ENCODE measurements at regions not wholly inside any gene's neighbourhood (a gene's known extent, or its start where the extent isn't known, plus 50 kb on each side); places are given as distances from the start of the nearest gene placed in this dataset.

DNA sequence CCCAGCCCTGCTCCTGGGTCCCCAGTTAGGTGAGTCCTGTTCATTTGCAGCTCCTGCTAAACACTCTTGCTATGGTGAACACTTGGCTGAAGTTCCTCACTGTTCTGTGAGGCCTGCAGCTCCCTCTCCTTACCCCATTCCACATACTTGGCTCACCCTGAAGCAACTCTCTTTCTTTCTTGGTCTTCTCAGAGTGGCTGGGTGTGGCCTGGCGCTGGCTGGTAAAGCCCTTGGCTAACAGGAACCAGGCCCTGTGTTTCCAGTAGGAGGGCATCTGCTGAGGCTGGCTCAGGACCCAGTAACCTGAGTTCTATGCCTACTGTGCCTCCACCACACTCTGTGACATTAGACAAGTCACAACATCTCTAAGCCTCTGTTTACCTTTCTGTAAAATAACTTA lies 53.1 kb upstream of the COL13A1 start:
- Histone ChIP-seq H3K27me3 (replicated peaks; ENCODE audit: insufficient read depth) (no peaks in the 10 kb centered on the region), H3K4me3 (no peak overlapping the region), H3K4me1 (replicated peaks) (no peaks in the 10 kb centered on the region), H3K27ac (no peak overlapping the region), H3K9me3 (no peaks in the 10 kb centered on the region), H3K36me3 (no peaks in the 10 kb centered on the region)
- WGBS: 53% methylated on average over 1 of the region's 1 CpG
- no peak for DNase-seq (ENCODE audit: low spot score)
- intact Hi-C loops (cut with DNase I): no loop called here
- TF ChIP-seq, protein P1, sequence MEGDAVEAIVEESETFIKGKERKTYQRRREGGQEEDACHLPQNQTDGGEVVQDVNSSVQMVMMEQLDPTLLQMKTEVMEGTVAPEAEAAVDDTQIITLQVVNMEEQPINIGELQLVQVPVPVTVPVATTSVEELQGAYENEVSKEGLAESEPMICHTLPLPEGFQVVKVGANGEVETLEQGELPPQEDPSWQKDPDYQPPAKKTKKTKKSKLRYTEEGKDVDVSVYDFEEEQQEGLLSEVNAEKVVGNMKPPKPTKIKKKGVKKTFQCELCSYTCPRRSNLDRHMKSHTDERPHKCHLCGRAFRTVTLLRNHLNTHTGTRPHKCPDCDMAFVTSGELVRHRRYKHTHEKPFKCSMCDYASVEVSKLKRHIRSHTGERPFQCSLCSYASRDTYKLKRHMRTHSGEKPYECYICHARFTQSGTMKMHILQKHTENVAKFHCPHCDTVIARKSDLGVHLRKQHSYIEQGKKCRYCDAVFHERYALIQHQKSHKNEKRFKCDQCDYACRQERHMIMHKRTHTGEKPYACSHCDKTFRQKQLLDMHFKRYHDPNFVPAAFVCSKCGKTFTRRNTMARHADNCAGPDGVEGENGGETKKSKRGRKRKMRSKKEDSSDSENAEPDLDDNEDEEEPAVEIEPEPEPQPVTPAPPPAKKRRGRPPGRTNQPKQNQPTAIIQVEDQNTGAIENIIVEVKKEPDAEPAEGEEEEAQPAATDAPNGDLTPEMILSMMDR (IDR thresholded peaks at IDR 0.05): no peak
- TF ChIP-seq POLR2A (IDR thresholded peaks at IDR 0.05) (no peak), POLR2AphosphoS5 (IDR thresholded peaks at IDR 0.05) (no peak)

DNA sequence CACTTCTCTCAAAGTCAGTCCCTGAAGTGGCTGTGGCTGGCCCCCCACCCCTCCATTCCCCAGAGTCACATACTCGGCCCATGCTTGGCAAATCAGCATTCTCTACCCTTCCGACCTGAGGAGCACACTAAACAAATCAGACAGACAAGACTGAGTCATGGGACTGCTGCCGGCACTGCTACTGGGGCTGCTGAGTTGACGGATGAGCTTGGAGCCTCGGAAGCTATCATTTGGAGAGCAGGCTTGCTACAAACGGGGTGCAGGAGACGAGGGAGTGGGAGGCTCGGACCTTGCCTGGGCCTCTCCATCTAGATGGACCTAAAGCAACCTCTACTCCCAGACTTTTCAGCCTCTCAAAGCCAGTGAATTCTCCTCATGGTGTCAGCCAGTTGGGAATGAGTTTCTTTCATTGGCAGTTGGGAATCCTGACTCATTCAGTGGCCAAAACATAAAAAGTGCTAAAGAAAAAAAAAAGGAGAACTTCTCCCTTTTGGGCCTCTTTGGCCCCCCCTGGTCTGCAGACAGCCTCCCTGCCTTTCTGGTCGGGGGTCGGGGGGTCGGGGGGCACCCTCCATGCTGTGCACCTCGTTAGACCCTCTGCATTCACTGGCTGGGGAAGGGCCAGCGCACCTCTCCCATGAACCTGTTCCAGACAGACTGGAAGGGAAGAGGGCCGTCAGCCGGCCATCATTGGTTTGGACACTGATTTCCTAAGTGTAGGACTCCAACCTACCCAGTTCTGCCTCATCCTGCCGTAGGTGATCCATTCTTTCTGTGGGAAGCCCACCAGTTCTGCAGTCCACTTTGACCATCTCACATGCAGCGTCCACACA lies 52.3 kb upstream of the COL13A1 start:
- 72% methylated on average over 17 of the region's 17 CpGs for WGBS
- intact Hi-C loops (cut with DNase I): no loop called here
- no peak for TF ChIP-seq POLR2AphosphoS5 (IDR thresholded peaks at IDR 0.05)
- TF ChIP-seq, protein P1 (IDR thresholded peaks at IDR 0.05): no peak

DNA sequence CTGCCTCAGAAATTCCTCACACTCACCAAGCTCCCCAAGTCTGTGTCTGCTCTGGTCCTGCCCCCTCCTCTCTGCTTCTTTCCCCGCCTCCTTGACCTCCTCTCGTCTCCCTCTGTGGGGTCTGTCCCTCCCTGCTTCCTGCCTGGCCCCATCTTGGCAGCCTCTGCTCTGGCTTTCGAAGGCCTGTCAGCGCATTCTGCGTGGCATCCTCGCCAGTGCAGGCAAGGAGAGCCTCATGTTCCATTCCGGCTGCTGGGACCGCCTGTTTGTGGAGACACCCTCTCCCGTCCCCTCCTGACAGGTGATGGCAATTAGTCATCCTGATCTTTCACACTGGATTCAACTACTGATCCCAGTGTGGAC lies 51.7 kb upstream of the COL13A1 start:
- Histone ChIP-seq H3K4me1 (replicated peaks) (no peaks in the 10 kb centered on the region), H3K27ac (no peak overlapping the region), H3K4me3 (no peak overlapping the region), H3K27me3 (replicated peaks; ENCODE audit: insufficient read depth) (no peaks in the 10 kb centered on the region), H3K9me3 (no peaks in the 10 kb centered on the region), H3K36me3 (no peaks in the 10 kb centered on the region)
- DNase-seq (ENCODE audit: low spot score): no peak
- intact Hi-C loops (cut with DNase I): no loop called here
- 95% methylated on average over 9 of the region's 9 CpGs for WGBS
- TF ChIP-seq POLR2AphosphoS5 (IDR thresholded peaks at IDR 0.05) (no peak), POLR2A (IDR thresholded peaks at IDR 0.05) (no peak)
- TF ChIP-seq, protein P1 (IDR thresholded peaks at IDR 0.05): no peak

More for the DNA sequence above, 52.3 kb upstream of the COL13A1 start:
- Histone ChIP-seq H3K9me3 (no peaks in the 10 kb centered on the region), H3K4me1 (replicated peaks) (no peaks in the 10 kb centered on the region), H3K36me3 (no peaks in the 10 kb centered on the region), H3K4me3 (no peak overlapping the region), H3K27me3 (replicated peaks; ENCODE audit: insufficient read depth) (no peaks in the 10 kb centered on the region), H3K27ac (no peak overlapping the region)
- no peak for DNase-seq (ENCODE audit: low spot score)

DNA sequence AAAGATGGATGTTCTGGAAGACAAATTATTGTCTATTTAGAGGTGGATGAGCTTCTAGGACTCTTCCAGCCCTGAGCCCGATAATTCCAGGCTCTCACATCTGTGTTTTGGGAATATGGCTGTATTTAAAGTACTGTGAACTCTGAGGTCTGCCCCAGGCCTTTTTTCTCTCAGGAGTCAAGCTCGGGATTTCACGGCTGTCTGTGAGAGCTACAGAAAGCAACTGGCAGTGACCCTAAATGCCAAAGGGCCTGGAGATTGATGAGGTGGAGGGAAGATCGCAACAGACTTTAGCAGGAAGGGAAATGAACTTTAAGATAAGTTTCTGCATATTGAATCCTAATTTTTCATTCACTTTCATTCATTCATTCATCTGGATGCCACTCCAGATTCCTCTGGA lies 51.0 kb upstream of the COL13A1 start:
- H3K4me3 ChIP-seq: no peak overlapping the region
- TF ChIP-seq POLR2A (IDR thresholded peaks at IDR 0.05) (no peak), POLR2AphosphoS5 (IDR thresholded peaks at IDR 0.05) (no peak)
- TF ChIP-seq, protein P1 (IDR thresholded peaks at IDR 0.05): no peak
- no peaks in the 10 kb centered on the region for H3K27me3 ChIP-seq (replicated peaks; ENCODE audit: insufficient read depth)
- no peaks in the 10 kb centered on the region for H3K9me3 ChIP-seq
- WGBS: 72% methylated on average over 4 of the region's 4 CpGs
- H3K4me1 ChIP-seq (replicated peaks): no peaks in the 10 kb centered on the region
- DNase-seq (ENCODE audit: low spot score): no peak
- no peaks in the 10 kb centered on the region for H3K36me3 ChIP-seq
- intact Hi-C loops (cut with DNase I): no loop called here
- no peak overlapping the region for H3K27ac ChIP-seq

DNA sequence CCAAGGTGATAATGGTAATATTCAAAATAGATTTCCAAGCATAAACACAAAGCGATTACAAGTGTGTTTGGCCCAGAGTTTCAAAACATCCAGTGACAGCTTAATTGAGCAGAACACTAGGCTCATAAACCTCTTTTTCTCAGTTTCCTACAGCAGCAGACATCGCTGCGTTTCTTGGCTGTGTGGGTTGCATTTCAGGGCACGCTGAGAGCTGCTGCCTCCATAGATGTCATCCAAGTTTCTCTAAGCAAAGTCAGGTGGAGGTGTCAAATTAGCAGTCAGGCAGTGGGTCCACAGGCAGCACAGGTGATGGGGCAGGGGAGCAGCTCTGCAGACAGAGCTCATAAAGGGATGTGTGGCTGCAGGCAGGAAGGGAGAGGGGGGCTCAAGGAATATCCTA lies 50.5 kb upstream of the COL13A1 start:
- no peak overlapping the region for H3K27ac ChIP-seq
- no peaks in the 10 kb centered on the region for H3K27me3 ChIP-seq (replicated peaks; ENCODE audit: insufficient read depth)
- no peak overlapping the region for H3K4me3 ChIP-seq
- H3K4me1 ChIP-seq (replicated peaks): no peaks in the 10 kb centered on the region
- DNase-seq (ENCODE audit: low spot score): no peak
- intact Hi-C loops (cut with DNase I): no loop called here
- H3K9me3 ChIP-seq: no peaks in the 10 kb centered on the region
- 24% methylated on average over 4 of the region's 4 CpGs for WGBS
- H3K36me3 ChIP-seq: no peaks in the 10 kb centered on the region
- TF ChIP-seq POLR2AphosphoS5 (IDR thresholded peaks at IDR 0.05): no peak
- no peak for TF ChIP-seq POLR2A (IDR thresholded peaks at IDR 0.05)
- TF ChIP-seq, protein P1 (IDR thresholded peaks at IDR 0.05): no peak

Measured in prostate gland (tissue), 2 donors.